ENCODE measurements at regions not wholly inside any gene's neighbourhood (a gene's known extent, or its start where the extent isn't known, plus 50 kb on each side); places are given as distances from the start of the nearest gene placed in this dataset.

DNA sequence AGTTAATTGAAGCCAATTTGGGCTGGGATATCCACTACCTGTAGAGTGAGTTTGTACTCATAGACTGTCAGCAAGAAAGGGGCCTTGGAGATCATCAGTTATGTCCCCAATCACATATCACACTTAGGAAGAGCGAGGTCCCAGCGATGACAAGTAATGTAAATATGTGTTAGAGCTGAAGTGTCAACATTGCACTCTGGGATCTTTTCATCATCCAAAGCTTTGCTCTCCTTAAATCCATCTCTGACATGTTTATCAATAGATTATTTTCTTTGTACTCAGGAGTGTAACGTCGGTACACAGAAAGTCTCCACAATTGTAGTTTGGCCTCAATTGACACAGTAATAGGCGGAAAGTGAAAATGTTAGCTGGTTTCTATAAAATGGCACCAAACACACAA is 113.7 kb upstream of the TPRG1 start:
- no peak overlapping the region for H3K4me3 ChIP-seq
- ATAC-seq (no peak), DNase-seq (no peak)
- no peaks in the 10 kb centered on the region for H3K4me1 ChIP-seq
- TF ChIP-seq, protein P1, sequence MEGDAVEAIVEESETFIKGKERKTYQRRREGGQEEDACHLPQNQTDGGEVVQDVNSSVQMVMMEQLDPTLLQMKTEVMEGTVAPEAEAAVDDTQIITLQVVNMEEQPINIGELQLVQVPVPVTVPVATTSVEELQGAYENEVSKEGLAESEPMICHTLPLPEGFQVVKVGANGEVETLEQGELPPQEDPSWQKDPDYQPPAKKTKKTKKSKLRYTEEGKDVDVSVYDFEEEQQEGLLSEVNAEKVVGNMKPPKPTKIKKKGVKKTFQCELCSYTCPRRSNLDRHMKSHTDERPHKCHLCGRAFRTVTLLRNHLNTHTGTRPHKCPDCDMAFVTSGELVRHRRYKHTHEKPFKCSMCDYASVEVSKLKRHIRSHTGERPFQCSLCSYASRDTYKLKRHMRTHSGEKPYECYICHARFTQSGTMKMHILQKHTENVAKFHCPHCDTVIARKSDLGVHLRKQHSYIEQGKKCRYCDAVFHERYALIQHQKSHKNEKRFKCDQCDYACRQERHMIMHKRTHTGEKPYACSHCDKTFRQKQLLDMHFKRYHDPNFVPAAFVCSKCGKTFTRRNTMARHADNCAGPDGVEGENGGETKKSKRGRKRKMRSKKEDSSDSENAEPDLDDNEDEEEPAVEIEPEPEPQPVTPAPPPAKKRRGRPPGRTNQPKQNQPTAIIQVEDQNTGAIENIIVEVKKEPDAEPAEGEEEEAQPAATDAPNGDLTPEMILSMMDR (IDR thresholded peaks at IDR 0.05), result no peak
- 89 to 90% methylated on average over 5 of the region's 5 CpGs for WGBS, 2 donors
- H3K27ac ChIP-seq, result no peak overlapping the region
- H3K27me3 ChIP-seq, result no peaks in the 10 kb centered on the region
- H3K9me3 ChIP-seq, result peaks cover 0 to 38% (median 1%) of the 10 kb centered on the region in 11 donors
- no peaks in the 10 kb centered on the region for H3K36me3 ChIP-seq
- intact Hi-C loops (cut with DNase I), result no loop called here

- no peaks in the 10 kb centered on the region for H3K4me1 ChIP-seq
- H3K27me3 ChIP-seq, result no peaks in the 10 kb centered on the region
- H3K27ac ChIP-seq, result no peak overlapping the region
- TF ChIP-seq, protein P1 (IDR thresholded peaks at IDR 0.05), result no peak
- ATAC-seq, result no peak
- no peak for DNase-seq
- peaks cover 0 to 37% (median 0%) of the 10 kb centered on the region in 11 donors for H3K9me3 ChIP-seq
- intact Hi-C loops (cut with DNase I), result no loop called here
- no peaks in the 10 kb centered on the region for H3K36me3 ChIP-seq
- no peak overlapping the region for H3K4me3 ChIP-seq
Measured at GRCh38 chr3:189070965-189071364, 100.8 kb upstream of the TPRG1 start.

DNA sequence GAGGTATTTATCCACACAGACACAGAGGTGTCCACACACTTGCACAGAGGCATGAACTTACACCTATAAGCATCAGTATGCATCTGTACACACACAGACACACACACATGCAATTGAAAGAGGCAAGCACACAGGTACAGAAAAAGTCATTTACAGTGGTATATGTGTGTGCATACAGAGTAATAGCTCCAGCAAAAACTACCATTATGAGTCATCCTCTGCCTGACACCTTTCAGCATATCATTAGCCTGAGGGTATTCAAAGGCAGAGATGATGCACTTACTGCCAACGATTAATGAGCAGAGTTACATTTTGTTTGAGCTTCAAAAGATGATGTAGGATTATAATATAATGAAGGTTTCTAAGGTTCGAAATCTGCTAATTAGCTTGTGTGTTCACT is 100.3 kb upstream of the TPRG1 start:
- 75 to 85% methylated on average over 2 of the region's 2 CpGs for WGBS, 2 donors

DNA sequence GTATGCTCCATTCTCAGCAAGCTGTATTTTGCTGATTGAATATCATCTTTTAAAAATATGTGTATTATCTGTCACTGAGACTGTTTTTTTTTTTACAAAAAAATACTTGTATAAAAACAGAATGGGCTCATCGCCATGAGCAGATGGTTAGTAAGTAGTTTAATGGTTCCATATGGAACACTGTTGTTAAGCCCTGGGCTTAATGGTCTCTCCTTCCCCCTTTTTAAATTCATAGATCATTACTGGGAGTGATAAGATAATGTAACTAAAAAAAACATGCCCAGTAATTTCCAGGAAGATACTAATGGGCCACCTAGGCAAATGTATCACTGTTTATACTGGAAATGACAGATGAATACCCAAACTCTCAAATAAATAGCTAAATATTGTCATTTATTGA is 95.3 kb upstream of the TPRG1 start:
- DNase-seq, result no peak
- intact Hi-C loops (cut with DNase I), result no loop called here
- H3K4me1 ChIP-seq, result no peaks in the 10 kb centered on the region
- H3K27me3 ChIP-seq, result no peaks in the 10 kb centered on the region
- 92 to 95% methylated on average over 1 of the region's 1 CpG for WGBS, 2 donors
- no peak overlapping the region for H3K4me3 ChIP-seq
- H3K27ac ChIP-seq, result no peak overlapping the region
- H3K9me3 ChIP-seq, result no peaks in the 10 kb centered on the region
- TF ChIP-seq, protein P1 (IDR thresholded peaks at IDR 0.05), result no peak
- ATAC-seq, result no peak
- H3K36me3 ChIP-seq, result no peaks in the 10 kb centered on the region

More for the DNA sequence above, 100.3 kb upstream of the TPRG1 start:
- Histone ChIP-seq H3K4me1 (no peaks in the 10 kb centered on the region), H3K27me3 (no peaks in the 10 kb centered on the region), H3K9me3 (peaks cover 0 to 34% (median 0%) of the 10 kb centered on the region in 11 donors), H3K36me3 (no peaks in the 10 kb centered on the region), H3K4me3 (no peak overlapping the region), H3K27ac (no peak overlapping the region)
- intact Hi-C loops (cut with DNase I), result no loop called here
- TF ChIP-seq, protein P1 (IDR thresholded peaks at IDR 0.05), result no peak
- ATAC-seq (no peak), DNase-seq (no peak)

DNA sequence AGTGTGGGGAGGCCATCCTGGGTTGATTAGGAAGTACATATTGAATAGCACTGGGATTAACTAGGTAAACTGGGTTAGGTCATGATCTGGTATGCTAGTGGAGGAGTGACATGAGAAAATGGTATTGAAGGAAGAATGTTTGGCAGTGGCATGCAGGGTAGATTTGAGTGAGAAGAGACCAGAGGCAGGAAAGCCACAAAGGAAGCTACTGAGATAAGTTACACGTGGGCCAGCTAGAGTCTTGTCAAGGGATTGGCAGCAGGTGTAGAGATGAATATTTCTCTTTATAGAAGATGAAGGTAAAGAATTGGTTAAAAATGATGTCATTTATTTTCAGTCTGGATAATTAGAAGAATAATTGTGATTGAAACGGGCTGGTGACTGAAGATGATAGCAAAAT is 91.0 kb upstream of the TPRG1 start:
- H3K36me3 ChIP-seq, result no peaks in the 10 kb centered on the region
- no peak overlapping the region for H3K27ac ChIP-seq
- no peak for DNase-seq
- intact Hi-C loops (cut with DNase I), result no loop called here
- H3K27me3 ChIP-seq, result no peaks in the 10 kb centered on the region
- no peaks in the 10 kb centered on the region for H3K4me1 ChIP-seq
- ATAC-seq, result no peak
- H3K9me3 ChIP-seq, result no peaks in the 10 kb centered on the region
- TF ChIP-seq, protein P1 (IDR thresholded peaks at IDR 0.05), result no peak
- H3K4me3 ChIP-seq, result no peak overlapping the region
- 41 to 54% methylated on average over 2 of the region's 2 CpGs for WGBS, 2 donors
